Progenitor cell of endocrine pancreas (in vitro differentiated cells): ENCODE measurements at regions not wholly inside any gene's neighbourhood (a gene's known extent, or its start where the extent isn't known, plus 50 kb on each side); places are given as distances from the start of the nearest gene placed in this dataset.

Experiments used
- DNase-seq: peaks from one replicate; pipeline ENCODE4 v3.0.0; 2021; ENCODE audit warnings: low spot score; ENCODE audit not compliant: unreplicated experiment
- H3K27ac Mint-ChIP-seq: 2 replicates; pipeline ENCODE4 v1.8.0; 2021; ENCODE audit warnings: mild to moderate bottlenecking, moderate library complexity, mixed read lengths
- H3K27me3 Mint-ChIP-seq: 2 replicates; pipeline ENCODE4 v1.8.0; 2021; ENCODE audit warnings: mixed read lengths
- H3K36me3 Mint-ChIP-seq: 2 replicates; pipeline ENCODE4 v1.8.0; 2022; ENCODE audit warnings: mixed read lengths; ENCODE audit not compliant: insufficient read depth
- H3K4me1 Mint-ChIP-seq: 2 replicates; pipeline ENCODE4 v1.8.0; 2021; ENCODE audit warnings: low read depth, mixed read lengths
- H3K4me3 Mint-ChIP-seq: 2 replicates; pipeline ENCODE4 v1.8.0; 2021; ENCODE audit warnings: low read depth, mild to moderate bottlenecking, moderate library complexity, mixed read lengths
- H3K9me3 Mint-ChIP-seq: 2 replicates; pipeline ENCODE4 v1.8.0; 2021; ENCODE audit warnings: low read depth, mixed read lengths
- CTCF ChIP-seq: fragments of 200-600 bp; sonication (generic); IDR thresholded peaks from one replicate; pipeline ENCODE4 v1.5.0; 2021; ENCODE audit warnings: antibody characterized with exemption, mild to moderate bottlenecking; ENCODE audit not compliant: unreplicated experiment

GRCh38 chr5:108637134-108637533, 110.6 kb upstream of the FER start:
- H3K9me3 Mint-ChIP-seq, result no peaks in the 10 kb centered on the region
- no peak overlapping the region for H3K27ac Mint-ChIP-seq
- no peak overlapping the region for H3K4me3 Mint-ChIP-seq
- no peaks in the 10 kb centered on the region for H3K27me3 Mint-ChIP-seq
- TF ChIP-seq CTCF, result no peak
- no peak for DNase-seq
- peaks cover 5% of the 10 kb centered on the region for H3K4me1 Mint-ChIP-seq
- no peaks in the 10 kb centered on the region for H3K36me3 Mint-ChIP-seq

- no peak for DNase-seq
- no peak overlapping the region for H3K27ac Mint-ChIP-seq
- H3K9me3 Mint-ChIP-seq, result no peaks in the 10 kb centered on the region
- H3K4me1 Mint-ChIP-seq, result no peaks in the 10 kb centered on the region
- H3K4me3 Mint-ChIP-seq, result no peak overlapping the region
- H3K36me3 Mint-ChIP-seq, result no peaks in the 10 kb centered on the region
- no peak for TF ChIP-seq CTCF
- H3K27me3 Mint-ChIP-seq, result no peaks in the 10 kb centered on the region
Measured at GRCh38 chr5:108636135-108636853, 111.4 kb upstream of the FER start.

- H3K9me3 Mint-ChIP-seq, result no peaks in the 10 kb centered on the region
- H3K36me3 Mint-ChIP-seq, result no peaks in the 10 kb centered on the region
- H3K4me3 Mint-ChIP-seq, result no peak overlapping the region
- H3K27ac Mint-ChIP-seq, result no peak overlapping the region
- no peaks in the 10 kb centered on the region for H3K27me3 Mint-ChIP-seq
- DNase-seq, result no peak
- no peaks in the 10 kb centered on the region for H3K4me1 Mint-ChIP-seq
- TF ChIP-seq CTCF, result no peak
Measured at GRCh38 chr5:108634617-108635288, 112.9 kb upstream of the FER start.

GRCh38 chr5:108634010-108634616, 113.6 kb upstream of the FER start:
- no peak overlapping the region for H3K4me3 Mint-ChIP-seq
- no peaks in the 10 kb centered on the region for H3K27me3 Mint-ChIP-seq
- no peak overlapping the region for H3K27ac Mint-ChIP-seq
- no peak for TF ChIP-seq CTCF
- no peaks in the 10 kb centered on the region for H3K9me3 Mint-ChIP-seq
- H3K36me3 Mint-ChIP-seq, result no peaks in the 10 kb centered on the region
- no peak for DNase-seq
- H3K4me1 Mint-ChIP-seq, result no peaks in the 10 kb centered on the region

GRCh38 chr5:108629779-108630528, 117.7 kb upstream of the FER start:
- H3K27ac Mint-ChIP-seq, result no peak overlapping the region
- DNase-seq, result no peak
- no peak for TF ChIP-seq CTCF
- H3K9me3 Mint-ChIP-seq, result no peaks in the 10 kb centered on the region
- no peak overlapping the region for H3K4me3 Mint-ChIP-seq
- H3K4me1 Mint-ChIP-seq, result no peaks in the 10 kb centered on the region
- no peaks in the 10 kb centered on the region for H3K36me3 Mint-ChIP-seq
- no peaks in the 10 kb centered on the region for H3K27me3 Mint-ChIP-seq
